ENCODE measurements at regions not wholly inside any gene's neighbourhood (a gene's known extent, or its start where the extent isn't known, plus 50 kb on each side); places are given as distances from the start of the nearest gene placed in this dataset.
"Not testable (repeated sequence)": the region's sequence is repeated elsewhere in the genome, so short reads cannot be mapped to it uniquely, and the experiment has no call there.

DNA sequence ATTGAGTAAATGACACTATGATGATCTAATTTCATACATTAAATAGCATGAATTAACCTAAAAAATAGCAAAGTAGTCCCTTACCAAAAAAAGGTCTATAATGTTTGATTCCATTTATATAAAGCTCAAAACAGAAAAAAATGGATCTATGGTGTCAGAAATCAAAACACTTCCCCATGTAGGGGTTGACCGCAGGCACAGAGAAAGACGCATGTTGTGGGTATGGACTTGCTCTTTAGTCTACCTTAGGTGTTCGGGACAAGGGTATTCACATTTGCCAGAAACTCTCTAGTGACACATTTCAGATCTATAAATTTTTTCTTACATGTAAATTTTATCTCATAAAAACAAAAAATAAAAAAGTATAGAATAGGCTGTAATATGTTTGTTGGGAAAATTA is 1262.9 kb downstream of the TMEM121 start:
- Histone ChIP-seq H3K9me3 (ENCODE audit: control insufficient read depth, low read depth, low read length) (no peaks in the 10 kb centered on the region), H3K27ac (ENCODE audit: low read length) (no peak overlapping the region), H3K27me3 (ENCODE audit: control insufficient read depth, insufficient read depth, low read length) (no peaks in the 10 kb centered on the region), H3K4me1 (ENCODE audit: control insufficient read depth, insufficient read depth, low read length) (no peaks in the 10 kb centered on the region), H3K36me3 (ENCODE audit: control insufficient read depth, insufficient read depth, low read length) (no peaks in the 10 kb centered on the region), H3K4me3 (ENCODE audit: low read length) (no peak overlapping the region)
- WGBS (ENCODE audit: insufficient coverage, low lambda C conversion rate), result 100% methylated on average over 1 of the region's 3 CpGs
- DNase-seq, result no peak

DNA sequence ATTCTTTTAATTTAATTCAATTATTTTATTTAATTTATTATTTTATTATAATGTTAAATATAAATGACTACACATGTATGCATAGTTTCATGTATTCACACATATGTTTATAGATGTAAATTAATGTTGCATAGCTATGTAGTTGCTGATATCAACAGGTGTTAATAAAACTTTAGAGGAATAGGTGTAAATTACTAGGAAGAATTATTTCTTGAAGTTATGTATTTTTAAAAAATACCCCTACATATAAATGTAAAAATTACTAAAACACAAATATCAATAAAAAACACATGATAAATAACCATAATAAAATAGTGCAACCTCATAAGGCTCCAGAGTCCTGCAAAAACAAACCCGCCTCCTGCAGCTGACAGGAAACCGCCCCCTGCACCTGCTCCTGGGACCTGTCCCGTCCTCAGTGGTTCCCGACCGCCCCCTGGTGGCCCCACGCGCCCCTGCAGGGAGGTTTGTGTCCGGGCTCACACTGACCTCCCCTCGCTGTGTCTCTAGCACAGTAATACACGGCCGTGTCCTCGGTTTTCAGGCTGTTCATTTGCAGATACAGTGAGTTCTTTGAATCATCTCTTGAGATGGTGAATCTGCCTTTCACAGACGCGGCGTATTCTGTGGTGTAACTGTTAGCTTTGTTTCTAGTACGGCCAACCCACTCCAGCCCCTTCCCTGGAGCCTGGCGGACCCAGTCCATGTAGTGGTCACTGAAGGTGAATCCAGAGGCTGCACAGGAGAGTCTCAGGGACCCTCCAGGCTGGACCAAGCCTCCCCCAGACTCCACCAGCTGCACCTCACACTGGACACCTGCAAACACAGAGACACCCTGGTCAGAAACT is 1264.0 kb downstream of the TMEM121 start:
- Histone ChIP-seq H3K36me3 (ENCODE audit: control insufficient read depth, insufficient read depth, low read length) (no peaks in the 10 kb centered on the region), H3K4me1 (ENCODE audit: control insufficient read depth, insufficient read depth, low read length) (no peaks in the 10 kb centered on the region), H3K9me3 (ENCODE audit: control insufficient read depth, low read depth, low read length) (no peaks in the 10 kb centered on the region), H3K4me3 (ENCODE audit: low read length) (no peak overlapping the region), H3K27me3 (ENCODE audit: control insufficient read depth, insufficient read depth, low read length) (no peaks in the 10 kb centered on the region), H3K27ac (ENCODE audit: low read length) (no peak overlapping the region)
- no peak for DNase-seq
- WGBS (ENCODE audit: insufficient coverage, low lambda C conversion rate), result no CpG with 5 or more reads among the region's 17 CpGs

DNA sequence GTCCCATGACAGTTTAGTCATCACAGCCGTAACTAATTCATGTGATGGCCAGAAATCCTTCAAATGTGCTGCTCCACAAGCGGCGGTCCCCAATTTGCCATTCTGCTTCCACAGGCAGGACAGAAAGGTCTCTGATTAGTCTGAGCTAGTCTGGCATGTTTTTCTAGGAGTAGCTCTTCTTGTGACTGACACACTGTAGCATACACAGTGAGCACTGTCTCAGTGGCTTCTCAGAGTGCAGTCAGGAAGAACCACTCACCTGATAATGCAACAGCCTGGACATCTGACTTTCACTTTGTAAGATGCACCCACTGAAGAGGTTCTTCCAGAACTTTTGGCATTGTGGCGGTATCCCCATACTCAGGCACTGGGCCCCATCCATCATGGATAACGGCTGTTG is 1266.2 kb downstream of the TMEM121 start:
- Histone ChIP-seq H3K27me3 (ENCODE audit: control insufficient read depth, insufficient read depth, low read length) (no peaks in the 10 kb centered on the region), H3K4me1 (ENCODE audit: control insufficient read depth, insufficient read depth, low read length) (no peaks in the 10 kb centered on the region), H3K27ac (ENCODE audit: low read length) (no peak overlapping the region), H3K36me3 (ENCODE audit: control insufficient read depth, insufficient read depth, low read length) (no peaks in the 10 kb centered on the region), H3K4me3 (ENCODE audit: low read length) (no peak overlapping the region), H3K9me3 (ENCODE audit: control insufficient read depth, low read depth, low read length) (no peaks in the 10 kb centered on the region)
- DNase-seq, result no peak
- WGBS (ENCODE audit: insufficient coverage, low lambda C conversion rate), result no CpG with 5 or more reads among the region's 5 CpGs

DNA sequence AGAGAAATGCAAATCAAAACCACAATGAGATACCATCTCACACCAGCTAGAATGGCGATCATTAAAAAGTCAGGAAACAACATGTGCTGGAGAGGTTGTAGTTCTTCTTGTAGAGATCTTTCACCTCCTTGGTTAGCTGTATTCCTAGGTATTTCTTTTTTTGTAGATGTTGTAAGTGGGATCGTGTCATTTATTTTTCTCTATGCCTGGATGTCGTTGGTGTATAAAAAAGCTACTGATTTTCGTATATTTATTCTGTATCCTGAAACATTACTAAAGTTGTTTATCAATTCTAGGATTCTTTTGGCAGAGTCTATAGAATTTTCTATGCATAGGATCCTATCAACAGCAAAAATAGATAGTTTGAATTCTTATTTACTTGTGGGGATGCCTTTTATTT is 1271.8 kb downstream of the TMEM121 start:
- H3K4me3 ChIP-seq (ENCODE audit: low read length); DNase-seq; H3K27me3 ChIP-seq (ENCODE audit: control insufficient read depth, insufficient read depth, low read length); H3K4me1 ChIP-seq (ENCODE audit: control insufficient read depth, insufficient read depth, low read length); H3K27ac ChIP-seq (ENCODE audit: low read length); H3K36me3 ChIP-seq (ENCODE audit: control insufficient read depth, insufficient read depth, low read length); H3K9me3 ChIP-seq (ENCODE audit: control insufficient read depth, low read depth, low read length): not testable (repeated sequence)
- no CpG with 5 or more reads among the region's 4 CpGs for WGBS (ENCODE audit: insufficient coverage, low lambda C conversion rate)

DNA sequence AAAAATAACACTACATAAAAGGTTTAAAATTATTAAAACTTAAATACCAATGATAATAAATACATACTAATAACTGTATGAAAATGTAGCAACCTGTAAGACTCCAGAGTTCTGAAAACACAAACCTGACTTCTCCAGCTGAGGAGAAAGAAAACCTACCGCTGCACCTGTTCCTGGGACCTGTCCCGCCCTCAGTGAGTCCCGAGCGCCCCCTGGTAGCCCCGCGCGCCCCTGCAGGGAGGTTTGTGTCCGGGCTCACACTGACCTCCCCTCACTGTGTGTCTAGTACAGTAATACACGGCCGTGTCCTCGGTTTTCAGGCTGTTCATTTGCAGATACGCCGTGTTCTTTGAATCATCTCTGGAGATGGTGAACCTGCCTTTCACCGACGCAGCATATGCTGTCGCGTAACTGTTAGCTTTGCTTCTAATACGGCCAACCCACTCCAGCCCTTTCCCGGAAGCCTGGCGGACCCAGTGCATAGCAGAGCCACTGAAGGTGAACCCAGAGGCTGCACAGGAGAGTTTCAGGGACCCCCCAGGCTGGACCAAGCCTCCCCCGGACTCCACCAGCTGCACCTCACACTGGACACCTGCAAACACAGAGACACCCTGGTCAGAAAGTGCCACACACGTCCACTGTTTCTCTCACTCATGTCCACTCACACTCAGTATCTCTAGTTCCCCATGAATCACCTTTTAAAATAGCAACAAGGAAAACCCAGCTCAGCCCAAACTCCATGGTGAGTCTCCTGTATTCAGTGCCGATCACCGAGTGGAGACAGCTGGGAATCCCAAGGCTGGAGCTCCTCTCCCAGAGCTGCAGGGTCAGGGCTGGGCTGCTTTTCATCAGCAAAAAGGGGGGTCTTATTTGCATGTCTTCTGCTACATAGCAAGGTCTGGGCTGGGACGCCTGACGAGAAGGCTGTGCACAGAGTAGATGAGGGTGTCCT is 1276.3 kb downstream of the TMEM121 start:
- Histone ChIP-seq H3K4me1 (ENCODE audit: control insufficient read depth, insufficient read depth, low read length) (no peaks in the 10 kb centered on the region), H3K9me3 (ENCODE audit: control insufficient read depth, low read depth, low read length) (no peaks in the 10 kb centered on the region), H3K4me3 (ENCODE audit: low read length) (no peak overlapping the region), H3K27me3 (ENCODE audit: control insufficient read depth, insufficient read depth, low read length) (no peaks in the 10 kb centered on the region), H3K36me3 (ENCODE audit: control insufficient read depth, insufficient read depth, low read length) (no peaks in the 10 kb centered on the region), H3K27ac (ENCODE audit: low read length) (no peak overlapping the region)
- WGBS (ENCODE audit: insufficient coverage, low lambda C conversion rate), result 74% methylated on average over 6 of the region's 26 CpGs
- no peak for DNase-seq

DNA sequence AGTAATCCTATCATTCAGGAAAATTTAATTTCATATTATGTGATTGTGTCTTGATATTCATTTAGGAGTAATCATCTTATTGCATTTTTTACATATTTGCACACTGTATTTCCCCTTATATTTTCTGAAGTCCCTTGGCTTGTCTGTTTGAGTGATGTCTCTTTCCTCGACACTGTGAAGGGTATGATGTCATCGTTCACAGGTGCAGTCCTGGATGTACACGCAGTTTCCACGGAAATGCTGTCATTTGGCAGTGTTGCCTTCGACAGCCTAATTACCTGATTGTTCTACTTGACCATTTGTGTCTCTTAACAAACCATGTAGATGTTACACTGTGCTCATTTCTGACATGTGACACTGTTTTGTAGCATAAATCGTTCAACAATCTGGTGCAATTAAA is 1277.0 kb downstream of the TMEM121 start:
- no peak for DNase-seq
- H3K36me3 ChIP-seq (ENCODE audit: control insufficient read depth, insufficient read depth, low read length), result no peaks in the 10 kb centered on the region
- no peak overlapping the region for H3K4me3 ChIP-seq (ENCODE audit: low read length)
- no peaks in the 10 kb centered on the region for H3K4me1 ChIP-seq (ENCODE audit: control insufficient read depth, insufficient read depth, low read length)
- no peaks in the 10 kb centered on the region for H3K9me3 ChIP-seq (ENCODE audit: control insufficient read depth, low read depth, low read length)
- 33% methylated on average over 1 of the region's 6 CpGs for WGBS (ENCODE audit: insufficient coverage, low lambda C conversion rate)
- no peaks in the 10 kb centered on the region for H3K27me3 ChIP-seq (ENCODE audit: control insufficient read depth, insufficient read depth, low read length)
- H3K27ac ChIP-seq (ENCODE audit: low read length), result no peak overlapping the region

DNA sequence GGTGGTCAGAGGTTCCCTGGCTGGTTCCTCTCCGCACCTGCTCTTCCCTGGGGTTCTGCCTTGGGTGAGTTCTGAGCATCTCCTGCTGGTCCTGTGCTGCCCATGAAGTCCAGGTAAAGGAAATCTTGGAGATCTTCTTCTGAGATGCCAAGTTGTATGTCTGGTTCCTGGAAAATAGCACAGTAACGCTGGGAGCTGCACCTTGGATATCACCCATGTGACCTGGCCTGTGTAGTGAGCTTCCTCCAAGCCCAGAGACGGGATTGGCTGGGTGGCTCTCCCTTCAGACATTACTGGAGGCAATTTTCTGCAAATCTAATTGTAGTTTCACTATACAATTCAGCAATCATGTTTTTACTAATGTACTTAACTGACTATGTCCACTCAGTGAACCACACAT is 1281.1 kb downstream of the TMEM121 start:
- Histone ChIP-seq H3K9me3 (ENCODE audit: control insufficient read depth, low read depth, low read length) (no peaks in the 10 kb centered on the region), H3K4me1 (ENCODE audit: control insufficient read depth, insufficient read depth, low read length) (no peaks in the 10 kb centered on the region), H3K36me3 (ENCODE audit: control insufficient read depth, insufficient read depth, low read length) (no peaks in the 10 kb centered on the region), H3K27ac (ENCODE audit: low read length) (no peak overlapping the region), H3K27me3 (ENCODE audit: control insufficient read depth, insufficient read depth, low read length) (no peaks in the 10 kb centered on the region), H3K4me3 (ENCODE audit: low read length) (no peak overlapping the region)
- no peak for DNase-seq
- no CpG with 5 or more reads among the region's 3 CpGs for WGBS (ENCODE audit: insufficient coverage, low lambda C conversion rate)

DNA sequence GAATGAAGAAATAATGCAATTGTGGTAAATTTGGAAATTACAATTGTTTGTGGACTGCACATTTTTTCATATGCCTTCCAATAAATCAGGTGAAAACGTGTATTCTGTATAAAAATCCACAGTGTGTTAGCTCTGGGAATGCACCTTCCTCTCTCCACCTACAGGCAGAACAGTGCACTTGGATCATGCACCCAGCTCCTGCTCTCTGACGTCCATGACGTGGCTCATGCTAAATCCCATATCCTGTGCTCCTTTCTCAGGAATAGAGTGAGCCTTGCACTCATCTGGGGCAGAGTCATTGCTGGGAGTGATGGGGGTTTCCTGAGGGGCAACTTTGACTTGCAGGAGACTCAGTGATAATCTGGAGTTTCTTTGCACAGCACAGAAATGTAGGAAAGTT is 1282.1 kb downstream of the TMEM121 start:
- no CpG with 5 or more reads among the region's 3 CpGs for WGBS (ENCODE audit: insufficient coverage, low lambda C conversion rate)

DNA sequence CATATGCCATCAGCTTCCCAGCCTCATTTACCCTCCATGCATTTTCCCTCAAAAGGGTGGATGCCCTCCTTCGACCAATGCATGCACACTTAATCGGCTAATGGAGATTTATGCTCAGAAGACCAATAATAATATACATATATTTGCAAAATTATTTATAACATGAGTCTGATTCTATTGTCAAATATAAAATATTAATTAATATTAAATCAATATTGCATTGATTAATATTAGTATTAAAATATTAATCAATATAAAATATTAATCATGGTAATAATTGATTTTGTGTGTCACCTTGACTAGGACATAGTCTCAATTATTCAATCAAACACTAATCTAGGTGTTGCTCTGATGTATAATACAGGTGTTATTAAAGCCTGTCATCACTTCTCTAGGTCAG is 1282.5 kb downstream of the TMEM121 start:
- Histone ChIP-seq H3K4me3 (ENCODE audit: low read length) (no peak overlapping the region), H3K9me3 (ENCODE audit: control insufficient read depth, low read depth, low read length) (peaks cover 12% of the 10 kb centered on the region), H3K36me3 (ENCODE audit: control insufficient read depth, insufficient read depth, low read length) (no peaks in the 10 kb centered on the region), H3K4me1 (ENCODE audit: control insufficient read depth, insufficient read depth, low read length) (no peaks in the 10 kb centered on the region), H3K27me3 (ENCODE audit: control insufficient read depth, insufficient read depth, low read length) (no peaks in the 10 kb centered on the region), H3K27ac (ENCODE audit: low read length) (no peak overlapping the region)
- DNase-seq, result no peak
- WGBS (ENCODE audit: insufficient coverage, low lambda C conversion rate), result 100% methylated on average over 1 of the region's 2 CpGs

More for the DNA sequence above, 1282.1 kb downstream of the TMEM121 start:
- H3K4me3 ChIP-seq (ENCODE audit: low read length), result no peak overlapping the region
- H3K27ac ChIP-seq (ENCODE audit: low read length), result no peak overlapping the region
- no peaks in the 10 kb centered on the region for H3K4me1 ChIP-seq (ENCODE audit: control insufficient read depth, insufficient read depth, low read length)
- no peaks in the 10 kb centered on the region for H3K27me3 ChIP-seq (ENCODE audit: control insufficient read depth, insufficient read depth, low read length)
- H3K9me3 ChIP-seq (ENCODE audit: control insufficient read depth, low read depth, low read length), result peaks cover 9% of the 10 kb centered on the region
- no peaks in the 10 kb centered on the region for H3K36me3 ChIP-seq (ENCODE audit: control insufficient read depth, insufficient read depth, low read length)
- DNase-seq, result no peak

DNA sequence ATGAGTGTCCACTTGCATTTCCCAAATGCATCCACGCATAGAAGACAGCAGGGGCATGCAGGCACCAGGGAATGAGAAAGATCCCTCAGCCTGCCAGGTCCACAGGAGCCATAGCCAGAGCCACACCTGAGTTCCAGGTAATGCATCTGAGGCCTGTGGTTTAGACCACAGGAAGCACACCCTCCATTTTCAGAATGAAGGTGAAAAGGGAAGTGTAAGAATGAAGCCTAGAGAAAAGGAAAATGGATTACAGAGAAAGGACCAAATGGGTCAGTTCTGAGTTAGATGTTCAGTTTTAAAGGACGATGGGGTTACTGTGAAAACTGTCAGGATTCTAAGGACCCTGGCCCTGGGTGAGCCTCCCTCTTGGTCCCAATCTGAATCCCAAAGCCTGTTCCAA is 1283.2 kb downstream of the TMEM121 start:
- no peak overlapping the region for H3K4me3 ChIP-seq (ENCODE audit: low read length)
- H3K9me3 ChIP-seq (ENCODE audit: control insufficient read depth, low read depth, low read length), result peaks cover 12% of the 10 kb centered on the region
- no peaks in the 10 kb centered on the region for H3K36me3 ChIP-seq (ENCODE audit: control insufficient read depth, insufficient read depth, low read length)
- H3K27me3 ChIP-seq (ENCODE audit: control insufficient read depth, insufficient read depth, low read length), result no peaks in the 10 kb centered on the region
- DNase-seq, result no peak
- H3K4me1 ChIP-seq (ENCODE audit: control insufficient read depth, insufficient read depth, low read length), result no peaks in the 10 kb centered on the region
- no peak overlapping the region for H3K27ac ChIP-seq (ENCODE audit: low read length)
- 20% methylated on average over 1 of the region's 2 CpGs for WGBS (ENCODE audit: insufficient coverage, low lambda C conversion rate)

All from large intestine (tissue), 3 donors.